Progenitor cell of endocrine pancreas (in vitro differentiated cells): ENCODE measurements at regions not wholly inside any gene's neighbourhood (a gene's known extent, or its start where the extent isn't known, plus 50 kb on each side); places are given as distances from the start of the nearest gene placed in this dataset.

Experiments
- DNase-seq: peaks from one replicate; pipeline ENCODE4 v3.0.0; 2021; ENCODE audit warnings: low spot score; ENCODE audit not compliant: unreplicated experiment
- H3K27ac Mint-ChIP-seq: 2 replicates; pipeline ENCODE4 v1.8.0; 2021; ENCODE audit warnings: mild to moderate bottlenecking, moderate library complexity, mixed read lengths
- H3K27me3 Mint-ChIP-seq: 2 replicates; pipeline ENCODE4 v1.8.0; 2021; ENCODE audit warnings: mixed read lengths
- H3K36me3 Mint-ChIP-seq: 2 replicates; pipeline ENCODE4 v1.8.0; 2022; ENCODE audit warnings: mixed read lengths; ENCODE audit not compliant: insufficient read depth
- H3K4me1 Mint-ChIP-seq: 2 replicates; pipeline ENCODE4 v1.8.0; 2021; ENCODE audit warnings: low read depth, mixed read lengths
- H3K4me3 Mint-ChIP-seq: 2 replicates; pipeline ENCODE4 v1.8.0; 2021; ENCODE audit warnings: low read depth, mild to moderate bottlenecking, moderate library complexity, mixed read lengths
- H3K9me3 Mint-ChIP-seq: 2 replicates; pipeline ENCODE4 v1.8.0; 2021; ENCODE audit warnings: low read depth, mixed read lengths
- CTCF ChIP-seq: fragments of 200-600 bp; sonication (generic); IDR thresholded peaks from one replicate; pipeline ENCODE4 v1.5.0; 2021; ENCODE audit warnings: antibody characterized with exemption, mild to moderate bottlenecking; ENCODE audit not compliant: unreplicated experiment

GRCh38 chr9:28999806-29000205 is 1426.5 kb upstream of the C9orf72 start:
- H3K4me3 Mint-ChIP-seq, result no peak overlapping the region
- no peak for DNase-seq
- no peak overlapping the region for H3K27ac Mint-ChIP-seq
- no peaks in the 10 kb centered on the region for H3K36me3 Mint-ChIP-seq
- H3K9me3 Mint-ChIP-seq, result no peaks in the 10 kb centered on the region
- no peak for TF ChIP-seq CTCF
- no peaks in the 10 kb centered on the region for H3K27me3 Mint-ChIP-seq
- peaks cover 14% of the 10 kb centered on the region for H3K4me1 Mint-ChIP-seq

- TF ChIP-seq CTCF, result no peak
- Mint-ChIP-seq H3K4me3 (no peak overlapping the region), H3K4me1 (peaks cover 14% of the 10 kb centered on the region), H3K36me3 (no peaks in the 10 kb centered on the region), H3K27ac (no peak overlapping the region), H3K27me3 (no peaks in the 10 kb centered on the region), H3K9me3 (no peaks in the 10 kb centered on the region)
- DNase-seq, result no peak
Observed at GRCh38 chr9:29001006-29001405, 1427.7 kb upstream of the C9orf72 start.

- no peak for DNase-seq
- no peak for TF ChIP-seq CTCF
- H3K4me3 Mint-ChIP-seq, result no peak overlapping the region
Observed at GRCh38 chr9:29004988-29005387, 1431.7 kb upstream of the C9orf72 start.

DNA sequence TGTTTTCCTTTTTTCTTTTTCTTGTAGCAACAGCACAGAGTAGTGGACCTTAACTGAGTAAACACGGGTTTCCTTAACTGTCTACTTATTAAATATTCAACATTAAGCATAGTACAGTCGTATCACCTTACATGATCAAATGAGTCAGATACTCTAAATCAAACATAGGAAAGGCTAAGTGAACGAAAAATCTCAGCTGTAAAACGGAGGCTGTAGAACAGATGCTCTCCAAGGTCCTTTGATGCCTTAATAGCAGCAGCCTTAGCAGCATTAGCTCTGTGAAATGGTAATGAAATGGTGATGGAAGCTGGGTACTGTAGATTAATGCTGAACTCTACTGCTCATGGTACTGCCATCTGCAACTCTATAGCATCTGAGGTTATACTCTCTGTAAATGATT is 1433.3 kb upstream of the C9orf72 start:
- H3K4me3 Mint-ChIP-seq, result no peak overlapping the region
- H3K4me1 Mint-ChIP-seq, result no peaks in the 10 kb centered on the region
- H3K27me3 Mint-ChIP-seq, result no peaks in the 10 kb centered on the region
- H3K36me3 Mint-ChIP-seq, result no peaks in the 10 kb centered on the region
- TF ChIP-seq CTCF, result no peak
- no peaks in the 10 kb centered on the region for H3K9me3 Mint-ChIP-seq
- DNase-seq, result no peak
- H3K27ac Mint-ChIP-seq, result no peak overlapping the region

More at GRCh38 chr9:29004988-29005387, 1431.7 kb upstream of the C9orf72 start:
- H3K4me1 Mint-ChIP-seq, result no peaks in the 10 kb centered on the region
- H3K9me3 Mint-ChIP-seq, result no peaks in the 10 kb centered on the region
- no peak overlapping the region for H3K27ac Mint-ChIP-seq
- no peaks in the 10 kb centered on the region for H3K36me3 Mint-ChIP-seq
- H3K27me3 Mint-ChIP-seq, result no peaks in the 10 kb centered on the region

DNA sequence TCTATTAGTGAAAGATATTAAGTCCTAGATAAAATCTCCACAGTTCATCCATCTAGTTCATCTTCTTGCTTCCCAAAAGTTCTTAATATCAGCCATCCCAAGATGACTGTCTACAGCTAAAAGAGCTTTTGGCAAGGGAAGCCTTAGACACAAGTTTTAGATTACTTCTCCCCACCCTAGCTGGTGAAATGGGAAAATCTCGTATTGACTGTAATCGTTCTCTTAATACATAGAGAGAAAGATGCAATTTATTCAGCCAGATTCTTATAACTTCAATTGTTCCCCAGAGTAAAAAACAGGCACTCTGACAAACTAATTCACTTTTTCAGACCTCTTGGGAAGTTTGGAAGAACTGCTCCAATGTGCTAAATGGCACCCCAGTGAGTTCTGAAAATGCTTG is 1439.6 kb upstream of the C9orf72 start:
- DNase-seq, result no peak
- Mint-ChIP-seq H3K4me3 (no peak overlapping the region), H3K9me3 (no peaks in the 10 kb centered on the region), H3K36me3 (no peaks in the 10 kb centered on the region), H3K27ac (no peak overlapping the region), H3K27me3 (no peaks in the 10 kb centered on the region), H3K4me1 (no peaks in the 10 kb centered on the region)
- TF ChIP-seq CTCF, result no peak
